ENCODE measurements at regions not wholly inside any gene's neighbourhood (a gene's known extent, or its start where the extent isn't known, plus 50 kb on each side); places are given as distances from the start of the nearest gene placed in this dataset.
"Not testable (repeated sequence)": the region's sequence is repeated elsewhere in the genome, so short reads cannot be mapped to it uniquely, and the experiment has no call there.

- DNase-seq (ENCODE audit: low read depth) = no peak
Observed at GRCh38 chr9:119758241-119758640, 389.0 kb upstream of the BRINP1 start.

DNA sequence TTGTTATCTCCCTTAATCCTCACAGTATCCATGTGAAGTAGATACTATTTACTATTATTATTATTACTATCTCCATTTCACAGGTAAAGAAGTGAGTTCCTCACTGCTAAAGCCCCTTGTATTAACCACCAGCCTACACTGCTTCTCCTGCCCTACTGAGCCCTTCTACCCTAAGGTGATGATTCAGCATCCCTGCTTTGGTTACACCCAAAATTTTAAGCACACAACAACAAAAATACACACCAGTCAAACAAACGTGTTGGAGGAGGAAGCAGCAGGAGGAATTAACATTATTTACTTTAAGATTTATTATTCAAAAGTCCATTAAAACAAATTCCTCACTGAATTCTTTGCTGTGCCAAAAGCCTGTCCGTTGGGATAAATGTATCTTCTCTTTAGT lies 370.2 kb upstream of the BRINP1 start:
- DNase-seq (ENCODE audit: low read depth) = no peak

- no peak for DNase-seq (ENCODE audit: low read depth)
Observed at GRCh38 chr9:119736491-119737454, 367.5 kb upstream of the BRINP1 start.

GRCh38 chr9:119727988-119728387 lies 358.8 kb upstream of the BRINP1 start:
- no peak for DNase-seq (ENCODE audit: low read depth)

DNA sequence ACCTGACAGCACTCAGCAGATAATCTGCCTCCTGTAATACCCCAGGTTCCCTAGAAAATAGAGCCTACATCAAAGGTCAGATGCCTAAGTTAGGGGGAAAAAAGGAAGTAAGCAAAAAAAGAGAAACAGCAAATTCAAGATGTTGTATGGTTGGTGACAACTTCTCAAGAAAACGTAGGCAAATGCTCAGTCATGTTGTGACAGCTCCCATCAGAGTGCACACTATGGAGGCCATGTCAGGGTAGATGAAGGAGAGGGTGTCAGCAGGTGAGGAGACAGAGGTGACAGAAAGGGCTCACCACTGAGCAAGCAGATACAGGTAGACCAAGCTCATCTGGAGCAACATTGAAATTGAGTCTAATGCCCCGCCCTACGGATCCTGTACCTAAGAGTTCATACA lies 356.8 kb upstream of the BRINP1 start:
- no peak for DNase-seq (ENCODE audit: low read depth)

- DNase-seq (ENCODE audit: low read depth) = no peak
Observed at GRCh38 chr9:119722384-119722783, 353.1 kb upstream of the BRINP1 start.

GRCh38 chr9:119712325-119712724 lies 343.1 kb upstream of the BRINP1 start:
- DNase-seq (ENCODE audit: low read depth) = no peak

- no peak for DNase-seq (ENCODE audit: low read depth)
Observed at GRCh38 chr9:119709431-119709830, 340.2 kb upstream of the BRINP1 start.

- no peak for DNase-seq (ENCODE audit: low read depth)
Observed at GRCh38 chr9:119707228-119707845, 338.1 kb upstream of the BRINP1 start.

DNA sequence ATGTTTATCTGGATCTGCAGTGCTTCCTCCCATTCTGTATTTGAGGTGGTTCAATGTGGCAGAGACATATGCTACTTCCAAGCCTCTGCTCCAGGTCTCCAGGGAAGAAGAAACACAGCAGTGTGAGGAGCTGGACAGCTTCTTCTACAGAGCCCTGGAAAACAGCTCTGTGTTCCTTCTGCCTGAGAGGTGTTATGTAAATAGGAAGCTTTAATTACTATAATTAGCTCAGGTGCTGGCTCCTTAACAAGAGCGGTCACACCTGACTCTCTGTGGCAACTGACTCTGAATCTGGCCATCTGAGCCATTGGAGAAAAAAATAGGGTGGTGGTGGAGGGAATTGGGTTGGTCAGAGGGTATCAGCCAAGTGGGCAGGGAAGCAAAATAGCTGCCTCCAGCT lies 332.4 kb upstream of the BRINP1 start:
- no peak for DNase-seq (ENCODE audit: low read depth)

GRCh38 chr9:119698535-119698934 lies 329.3 kb upstream of the BRINP1 start:
- DNase-seq (ENCODE audit: low read depth) = no peak

- DNase-seq (ENCODE audit: low read depth) = no peak
Observed at GRCh38 chr9:119697996-119698395, 328.8 kb upstream of the BRINP1 start.

GRCh38 chr9:119689879-119690278 lies 320.6 kb upstream of the BRINP1 start:
- DNase-seq (ENCODE audit: low read depth) = no peak

DNA sequence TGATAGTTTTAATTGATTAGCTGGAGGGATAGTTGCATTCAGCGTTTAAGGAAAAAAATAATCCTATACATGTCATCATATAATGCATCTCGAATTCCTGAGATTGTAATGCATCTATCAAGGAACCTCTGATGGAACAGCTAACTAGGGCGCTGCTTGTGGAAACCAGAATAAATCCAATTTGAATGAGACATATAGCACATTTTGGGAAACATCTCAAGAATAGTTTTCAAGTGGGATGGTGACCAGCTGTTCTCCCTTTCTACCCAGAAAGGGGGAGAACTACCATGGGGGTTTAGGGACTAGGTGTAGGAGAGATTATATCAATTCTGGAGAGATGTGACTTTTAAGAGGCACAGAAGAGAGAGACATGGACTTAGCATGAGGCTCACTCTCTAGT lies 319.3 kb upstream of the BRINP1 start:
- DNase-seq (ENCODE audit: low read depth) = no peak

GRCh38 chr9:119677811-119678505 lies 308.7 kb upstream of the BRINP1 start:
- DNase-seq (ENCODE audit: low read depth) = no peak

DNA sequence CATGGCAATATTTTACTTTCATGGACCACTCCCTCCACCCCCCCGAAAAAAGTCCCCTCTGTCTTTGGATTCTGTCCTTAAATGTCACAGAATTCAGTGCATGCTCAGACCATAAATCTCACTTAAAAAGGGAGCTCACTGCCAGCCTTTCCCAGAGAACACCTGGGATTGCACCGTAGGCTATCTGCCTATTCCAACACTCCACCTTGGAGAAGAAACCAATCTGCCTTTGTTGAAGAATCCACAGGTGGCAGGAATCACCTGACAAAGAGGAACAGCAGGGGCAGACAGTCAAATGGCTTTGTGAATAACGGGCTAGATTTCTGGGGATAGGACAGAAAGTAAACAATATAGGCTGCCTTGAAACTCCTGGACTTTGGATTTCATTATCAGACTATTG lies 306.7 kb upstream of the BRINP1 start:
- no peak for DNase-seq (ENCODE audit: low read depth)

- DNase-seq (ENCODE audit: low read depth) = not testable (repeated sequence)
Observed at GRCh38 chr9:119672763-119673162, 303.5 kb upstream of the BRINP1 start.

DNA sequence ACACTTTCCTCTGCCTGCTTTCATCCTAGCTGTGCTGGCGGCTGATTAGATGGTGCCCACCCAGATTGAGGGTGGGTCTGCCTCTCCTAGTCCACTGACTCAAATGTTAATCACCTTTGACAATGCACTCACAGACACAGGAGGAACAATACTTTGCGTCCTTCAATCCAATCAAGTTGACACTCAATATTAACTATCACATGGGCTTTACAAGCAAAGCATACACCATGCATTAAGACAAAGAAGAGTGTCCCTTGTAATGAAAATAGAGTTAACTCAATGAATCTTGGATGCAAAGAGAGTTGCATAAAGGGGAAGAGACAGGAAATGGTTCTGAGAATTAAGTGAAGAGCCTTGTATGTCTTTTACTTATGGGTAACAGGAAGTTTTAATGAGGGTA lies 298.7 kb upstream of the BRINP1 start:
- DNase-seq (ENCODE audit: low read depth) = no peak

- no peak for DNase-seq (ENCODE audit: low read depth)
Observed at GRCh38 chr9:119667163-119667562, 297.9 kb upstream of the BRINP1 start.

- no peak for DNase-seq (ENCODE audit: low read depth)
Observed at GRCh38 chr9:119662329-119662728, 293.1 kb upstream of the BRINP1 start.

DNA sequence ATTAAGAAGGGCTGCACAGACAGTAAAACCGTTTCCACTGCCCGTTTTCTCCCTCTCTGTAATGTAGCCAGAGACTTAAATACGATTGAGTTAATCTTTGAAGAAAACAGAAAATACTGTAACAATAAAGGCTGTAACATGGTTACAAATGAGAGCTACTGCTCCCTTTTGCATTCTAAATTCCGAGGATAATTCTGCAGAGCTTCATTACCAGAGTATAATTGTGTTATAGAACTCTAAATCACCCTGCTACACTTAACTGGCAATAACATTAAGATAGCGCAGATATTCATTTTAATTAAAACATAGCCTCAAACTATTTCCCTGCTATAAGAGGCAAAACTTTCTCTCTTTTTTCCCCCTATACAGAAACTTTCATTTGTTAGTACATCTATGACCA lies 283.7 kb upstream of the BRINP1 start:
- DNase-seq (ENCODE audit: low read depth) = no peak

- DNase-seq (ENCODE audit: low read depth) = no peak
Observed at GRCh38 chr9:119649205-119649604, 280.0 kb upstream of the BRINP1 start.
